ENCODE measurements at regions not wholly inside any gene's neighbourhood (a gene's known extent, or its start where the extent isn't known, plus 50 kb on each side); places are given as distances from the start of the nearest gene placed in this dataset.

DNA sequence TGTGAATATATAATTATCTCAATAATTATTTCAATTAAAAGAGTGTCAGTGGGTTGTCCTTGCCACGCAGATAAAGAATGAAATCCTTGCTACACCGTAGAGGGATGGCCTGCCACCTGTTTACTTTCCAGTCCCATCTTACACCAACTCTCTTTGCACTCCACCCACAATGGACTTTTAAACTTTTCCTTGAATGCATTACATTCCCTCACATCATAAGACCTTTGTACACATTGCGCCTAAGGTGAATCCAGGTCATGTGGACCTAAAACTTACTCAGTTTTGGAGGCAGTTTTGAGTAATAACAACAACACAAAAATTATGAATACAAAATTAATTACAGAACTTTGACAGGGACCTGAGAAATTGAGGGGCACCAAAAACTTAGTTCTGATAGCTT lies 78.7 kb upstream of the PDE5A start:
- BruUV-seq (replicated peaks): no TSS peak
- ChIA-PET CTCF (no interaction called here), POLR2A (no interaction called here), SMC1A (ENCODE audit: uncharacterized antibody, unreplicated experiment) (interaction anchor here (0.8 kb wide), 1 partner anchor 28 kb away, joined by 4 read pairs; no protein-coding TSS in a partner anchor), RAD21 (ENCODE audit: unreplicated experiment) (no interaction called here)
- intact Hi-C loops (cut with micrococcal nuclease; ENCODE audit: unreplicated experiment) (no loop called here), in situ Hi-C loops (cut with MboI) (no loop called here)
- 29% methylated on average over 3 of the region's 3 CpGs for WGBS (ENCODE audit: insufficient coverage, insufficient replicate concordance, low lambda C conversion rate, missing lambda C conversion rate)
- Histone ChIP-seq H3K4me2 (ENCODE audit: control insufficient read depth, insufficient read depth) (no peak overlapping the region), H3K27me3 (replicated peaks in 1 of 2; ENCODE audit: control insufficient read depth in 2 of 2, insufficient read depth in 2 of 2, low read length in 1 of 2) (no peaks in the 10 kb centered on the region), H3K79me2 (ENCODE audit: control insufficient read depth, insufficient read depth, low read length) (no peaks in the 10 kb centered on the region), H3K36me3 (ENCODE audit: control insufficient read depth in 2 of 2, insufficient read depth in 2 of 2, low read length in 1 of 2) (no peaks in the 10 kb centered on the region), H2AFZ (ENCODE audit: control insufficient read depth, low read depth, low read length) (no peak overlapping the region), H3K4me3 (no peak overlapping the region), H3K4me1 (ENCODE audit: control insufficient read depth, insufficient read depth, low read length) (no peaks in the 10 kb centered on the region), H3K9ac (ENCODE audit: control insufficient read depth, insufficient read depth, low read length) (no peak overlapping the region), H4K20me1 (ENCODE audit: control insufficient read depth, insufficient read depth) (no peaks in the 10 kb centered on the region), H3K9me3 (replicated peaks; ENCODE audit: control insufficient read depth, insufficient read depth, low read length) (no peaks in the 10 kb centered on the region; the same call in 2 of the 3 replicates), H3K27ac (ENCODE audit: control insufficient read depth, insufficient read depth) (no peak overlapping the region)
- ATAC-seq: no peak
- DNase-seq (ENCODE audit: low read depth, low spot score): no peak
- TF ChIP-seq TCF7 (IDR thresholded peaks at IDR 0.05; ENCODE audit: borderline replicate concordance) (no peak), IKZF1 (conservative IDR thresholded peaks at IDR 0.05) (no peak), MEF2B (IDR thresholded peaks at IDR 0.05; ENCODE audit: partially characterized antibody, poor library complexity, severe bottlenecking) (no peak), PRDM15 (CRISPR knock-in tag; IDR thresholded peaks at IDR 0.05) (no peak), CBFB (IDR thresholded peaks at IDR 0.05; ENCODE audit: low read depth) (no peak), MYB (IDR thresholded peaks at IDR 0.05; ENCODE audit: borderline replicate concordance, low read depth, low read length) (no peak), GATAD2B (conservative IDR thresholded peaks at IDR 0.05; ENCODE audit: low read depth) (no peak), HDGF (IDR thresholded peaks at IDR 0.05) (no peak), SUZ12 (IDR thresholded peaks at IDR 0.05; ENCODE audit: unreplicated experiment) (no peak)
- no peak for FAIRE-seq

Measured in GM12878 (cell line).